ENCODE measurements at regions not wholly inside any gene's neighbourhood (a gene's known extent, or its start where the extent isn't known, plus 50 kb on each side); places are given as distances from the start of the nearest gene placed in this dataset.

GRCh38 chrX:132270699-132271098 lies 51.5 kb upstream of the RAP2C start:
- no peak for TF ChIP-seq CTCF (conservative IDR thresholded peaks at IDR 0.05; ENCODE audit: low read depth, low read length)
- TF ChIP-seq USF2 (IDR thresholded peaks at IDR 0.05; ENCODE audit: low read depth, low read length) = no peak
- TF ChIP-seq POLR2A (IDR thresholded peaks at IDR 0.05; ENCODE audit: low read depth, low read length) = no peak
- no peak for TF ChIP-seq ELK1 (IDR thresholded peaks at IDR 0.05; ENCODE audit: borderline replicate concordance, low read depth, low read length)

All from IMR-90 (cell line).